ENCODE measurements at regions not wholly inside any gene's neighbourhood (a gene's known extent, or its start where the extent isn't known, plus 50 kb on each side); places are given as distances from the start of the nearest gene placed in this dataset.

DNA sequence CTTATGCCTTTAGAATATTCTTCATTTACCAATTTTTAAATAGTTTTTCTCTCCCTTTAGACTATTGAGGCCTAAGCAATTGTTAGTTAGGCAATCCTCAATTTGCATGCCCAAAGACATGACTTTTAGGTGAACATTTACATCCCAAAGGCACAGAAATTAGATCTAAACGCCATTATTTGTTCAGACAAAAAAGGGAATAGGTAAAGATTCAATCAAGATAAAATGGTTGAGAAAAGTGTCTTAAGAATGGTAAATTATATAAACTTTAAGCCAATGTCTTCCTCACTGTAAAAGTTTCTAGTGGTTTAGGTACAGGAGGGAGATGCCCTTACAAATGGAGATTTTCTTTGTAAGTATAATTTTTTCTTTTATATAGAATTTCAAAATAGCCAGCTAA is 50.2 kb upstream of the MME start:
- TF ChIP-seq CTCF (IDR thresholded peaks at IDR 0.05 in 8 of 11, conservative IDR thresholded peaks at IDR 0.05 in 3 of 11) = no peak
- no peak for TF ChIP-seq POLR2A (IDR thresholded peaks at IDR 0.05)
- no peak for TF ChIP-seq POLR2AphosphoS5 (IDR thresholded peaks at IDR 0.05)
- Histone ChIP-seq H3K4me3 (no peak overlapping the region), H3K27me3 (replicated peaks in 1 of 7) (no peaks in the 10 kb centered on the region), H3K36me3 (no peaks in the 10 kb centered on the region), H3K27ac (no peak overlapping the region), H3K4me1 (peaks cover 0 to 27% (median 10%) of the 10 kb centered on the region in 6 donors), H3K9me3 (peaks cover 0 to 7% (median 5%) of the 10 kb centered on the region in 8 donors)
- intact Hi-C loops (cut with DNase I; ENCODE audit: low total_unique reads) = no loop called here
- no peak for DNase-seq
- 76 to 91% (median 85%) methylated on average over 1 of the region's 1 CpG for WGBS, 5 donors

GRCh38 chr3:155026999-155027591 is 53.0 kb upstream of the MME start:
- no peak for DNase-seq
- peak overlapping the region in 7 of 8 donors; percentile 44 to 78 (median 61) for H3K27ac ChIP-seq
- TF ChIP-seq POLR2AphosphoS5 (IDR thresholded peaks at IDR 0.05) = no peak
- H3K36me3 ChIP-seq = no peaks in the 10 kb centered on the region
- H3K4me1 ChIP-seq = peaks cover 0 to 21% (median 10%) of the 10 kb centered on the region in 6 donors
- H3K4me3 ChIP-seq = peak overlapping the region in 1 of 8 donors; percentile 13
- intact Hi-C loops (cut with DNase I; ENCODE audit: low total_unique reads) = no loop called here
- peaks cover 0 to 7% (median 5%) of the 10 kb centered on the region in 8 donors for H3K9me3 ChIP-seq
- no peaks in the 10 kb centered on the region for H3K27me3 ChIP-seq (replicated peaks in 1 of 7)
- 27 to 56% (median 41%) methylated on average over 2 of the region's 2 CpGs for WGBS, 5 donors

GRCh38 chr3:155024006-155024638 is 56.0 kb upstream of the MME start:
- no peak for TF ChIP-seq POLR2AphosphoS5 (IDR thresholded peaks at IDR 0.05)
- no peak for TF ChIP-seq CTCF (IDR thresholded peaks at IDR 0.05 in 8 of 11, conservative IDR thresholded peaks at IDR 0.05 in 3 of 11)
- no peak for TF ChIP-seq POLR2A (IDR thresholded peaks at IDR 0.05)
- DNase-seq = no peak
- Histone ChIP-seq H3K9me3 (peaks cover 0 to 5% (median 0%) of the 10 kb centered on the region in 8 donors), H3K27ac (no peak overlapping the region), H3K4me3 (no peak overlapping the region), H3K36me3 (no peaks in the 10 kb centered on the region), H3K27me3 (replicated peaks in 1 of 7) (no peaks in the 10 kb centered on the region), H3K4me1 (peaks cover 0 to 27% (median 10%) of the 10 kb centered on the region in 6 donors)
- 83 to 90% (median 87%) methylated on average over 2 of the region's 2 CpGs for WGBS, 5 donors
- intact Hi-C loops (cut with DNase I; ENCODE audit: low total_unique reads) = no loop called here

DNA sequence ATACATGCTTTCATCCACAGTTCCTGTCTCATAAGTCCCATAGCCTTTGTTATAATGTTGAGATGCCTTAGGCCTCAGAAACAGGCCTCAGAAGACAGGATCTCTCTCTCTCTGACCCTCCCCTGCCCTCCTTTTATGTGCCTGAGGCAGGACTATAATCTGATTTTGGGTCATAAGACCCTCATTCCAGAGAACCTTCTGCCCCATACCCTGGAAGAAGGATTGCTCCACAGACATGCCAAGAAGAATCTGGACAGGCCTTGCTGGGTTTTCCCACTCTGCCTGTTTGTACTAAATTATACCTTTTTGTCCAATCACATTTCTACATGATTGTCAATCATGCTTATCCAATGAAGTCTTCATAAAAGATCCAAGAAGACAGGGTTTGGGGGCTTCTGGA is 57.2 kb upstream of the MME start:
- Histone ChIP-seq H3K4me1 (peaks cover 0 to 26% (median 10%) of the 10 kb centered on the region in 6 donors), H3K27me3 (replicated peaks in 1 of 7) (no peaks in the 10 kb centered on the region), H3K9me3 (no peaks in the 10 kb centered on the region), H3K36me3 (no peaks in the 10 kb centered on the region), H3K27ac (no peak overlapping the region), H3K4me3 (no peak overlapping the region)
- no peak for TF ChIP-seq POLR2AphosphoS5 (IDR thresholded peaks at IDR 0.05)
- no peak for TF ChIP-seq CTCF (IDR thresholded peaks at IDR 0.05 in 8 of 11, conservative IDR thresholded peaks at IDR 0.05 in 3 of 11)
- TF ChIP-seq POLR2A (IDR thresholded peaks at IDR 0.05) = no peak
- intact Hi-C loops (cut with DNase I; ENCODE audit: low total_unique reads) = no loop called here
- DNase-seq = no peak

Measured in spleen (tissue), 11 donors.